Progenitor cell of endocrine pancreas (in vitro differentiated cells): ENCODE measurements at regions not wholly inside any gene's neighbourhood (a gene's known extent, or its start where the extent isn't known, plus 50 kb on each side); places are given as distances from the start of the nearest gene placed in this dataset.

Source experiments
- DNase-seq: peaks from one replicate; pipeline ENCODE4 v3.0.0; 2021; ENCODE audit warnings: low spot score; ENCODE audit not compliant: unreplicated experiment
- H3K27ac Mint-ChIP-seq: 2 replicates; pipeline ENCODE4 v1.8.0; 2021; ENCODE audit warnings: mild to moderate bottlenecking, moderate library complexity, mixed read lengths
- H3K27me3 Mint-ChIP-seq: 2 replicates; pipeline ENCODE4 v1.8.0; 2021; ENCODE audit warnings: mixed read lengths
- H3K36me3 Mint-ChIP-seq: 2 replicates; pipeline ENCODE4 v1.8.0; 2022; ENCODE audit warnings: mixed read lengths; ENCODE audit not compliant: insufficient read depth
- H3K4me1 Mint-ChIP-seq: 2 replicates; pipeline ENCODE4 v1.8.0; 2021; ENCODE audit warnings: low read depth, mixed read lengths
- H3K4me3 Mint-ChIP-seq: 2 replicates; pipeline ENCODE4 v1.8.0; 2021; ENCODE audit warnings: low read depth, mild to moderate bottlenecking, moderate library complexity, mixed read lengths
- H3K9me3 Mint-ChIP-seq: 2 replicates; pipeline ENCODE4 v1.8.0; 2021; ENCODE audit warnings: low read depth, mixed read lengths
- TF ChIP-seq, protein P1 (sequence below): fragments of 200-600 bp; sonication (generic); IDR thresholded peaks from one replicate; pipeline ENCODE4 v1.5.0; 2021; ENCODE audit warnings: antibody characterized with exemption, mild to moderate bottlenecking; ENCODE audit not compliant: unreplicated experiment

DNA sequence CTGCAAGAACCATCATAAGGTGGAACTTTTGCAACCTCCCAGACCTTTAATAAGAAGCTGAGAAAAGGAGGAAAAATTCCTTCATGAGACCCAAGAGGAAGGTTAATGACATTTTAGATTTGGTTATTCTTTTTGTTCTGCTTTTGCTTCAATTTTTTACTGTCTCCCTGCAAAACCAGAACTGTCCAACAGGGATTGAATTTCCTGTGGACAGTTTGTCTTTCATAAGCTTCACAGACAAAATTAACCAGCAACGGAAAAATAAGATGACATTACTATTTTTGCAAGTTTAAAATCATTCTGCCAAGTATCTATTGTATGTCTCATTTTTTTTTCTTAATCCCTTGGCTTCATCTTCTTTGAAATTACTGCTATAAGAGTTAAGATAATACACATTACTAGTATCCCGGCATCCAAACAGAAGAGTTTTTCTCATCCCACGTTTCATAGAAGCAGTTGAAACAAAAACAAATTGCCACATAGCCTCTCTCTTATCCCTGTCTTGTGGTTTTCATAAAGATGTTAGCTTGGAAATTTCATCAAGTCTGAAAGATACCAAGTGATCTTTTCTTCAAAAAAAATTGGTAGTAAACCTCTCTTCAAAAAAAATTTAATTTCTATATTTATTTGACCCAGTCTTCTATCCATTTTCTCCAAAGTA lies 465.3 kb upstream of the PTBP2 start:
- no peak for DNase-seq
- H3K36me3 Mint-ChIP-seq, result no peaks in the 10 kb centered on the region
- TF ChIP-seq, protein P1, sequence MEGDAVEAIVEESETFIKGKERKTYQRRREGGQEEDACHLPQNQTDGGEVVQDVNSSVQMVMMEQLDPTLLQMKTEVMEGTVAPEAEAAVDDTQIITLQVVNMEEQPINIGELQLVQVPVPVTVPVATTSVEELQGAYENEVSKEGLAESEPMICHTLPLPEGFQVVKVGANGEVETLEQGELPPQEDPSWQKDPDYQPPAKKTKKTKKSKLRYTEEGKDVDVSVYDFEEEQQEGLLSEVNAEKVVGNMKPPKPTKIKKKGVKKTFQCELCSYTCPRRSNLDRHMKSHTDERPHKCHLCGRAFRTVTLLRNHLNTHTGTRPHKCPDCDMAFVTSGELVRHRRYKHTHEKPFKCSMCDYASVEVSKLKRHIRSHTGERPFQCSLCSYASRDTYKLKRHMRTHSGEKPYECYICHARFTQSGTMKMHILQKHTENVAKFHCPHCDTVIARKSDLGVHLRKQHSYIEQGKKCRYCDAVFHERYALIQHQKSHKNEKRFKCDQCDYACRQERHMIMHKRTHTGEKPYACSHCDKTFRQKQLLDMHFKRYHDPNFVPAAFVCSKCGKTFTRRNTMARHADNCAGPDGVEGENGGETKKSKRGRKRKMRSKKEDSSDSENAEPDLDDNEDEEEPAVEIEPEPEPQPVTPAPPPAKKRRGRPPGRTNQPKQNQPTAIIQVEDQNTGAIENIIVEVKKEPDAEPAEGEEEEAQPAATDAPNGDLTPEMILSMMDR, result no peak
- no peaks in the 10 kb centered on the region for H3K27me3 Mint-ChIP-seq
- H3K4me1 Mint-ChIP-seq, result peaks cover 3% of the 10 kb centered on the region
- H3K9me3 Mint-ChIP-seq, result peaks cover 3% of the 10 kb centered on the region
- H3K27ac Mint-ChIP-seq, result no peak overlapping the region
- no peak overlapping the region for H3K4me3 Mint-ChIP-seq

DNA sequence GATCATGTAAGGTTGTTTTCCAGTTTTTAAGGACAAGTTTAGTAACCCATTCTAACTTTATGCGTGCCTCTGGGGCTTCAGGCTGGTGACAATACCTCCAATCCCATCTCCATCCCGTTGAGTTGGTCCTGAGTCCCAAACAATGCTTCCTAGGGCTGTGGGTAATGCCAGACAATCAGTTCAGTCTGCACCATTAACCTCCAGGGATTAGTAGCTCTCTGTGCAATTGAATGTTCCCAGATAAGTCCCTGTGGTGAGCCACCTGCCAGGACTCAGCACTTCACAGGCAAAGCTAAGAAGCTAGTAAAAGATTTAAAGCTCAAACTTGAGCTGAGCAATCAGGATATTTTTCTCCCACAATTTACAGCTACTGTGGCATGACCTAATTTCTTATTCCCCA lies 462.2 kb upstream of the PTBP2 start:
- TF ChIP-seq, protein P1, result no peak
- no peak for DNase-seq
- H3K4me1 Mint-ChIP-seq, result no peaks in the 10 kb centered on the region
- H3K36me3 Mint-ChIP-seq, result no peaks in the 10 kb centered on the region
- H3K9me3 Mint-ChIP-seq, result peaks cover 6% of the 10 kb centered on the region
- H3K27ac Mint-ChIP-seq, result no peak overlapping the region
- no peak overlapping the region for H3K4me3 Mint-ChIP-seq
- no peaks in the 10 kb centered on the region for H3K27me3 Mint-ChIP-seq

DNA sequence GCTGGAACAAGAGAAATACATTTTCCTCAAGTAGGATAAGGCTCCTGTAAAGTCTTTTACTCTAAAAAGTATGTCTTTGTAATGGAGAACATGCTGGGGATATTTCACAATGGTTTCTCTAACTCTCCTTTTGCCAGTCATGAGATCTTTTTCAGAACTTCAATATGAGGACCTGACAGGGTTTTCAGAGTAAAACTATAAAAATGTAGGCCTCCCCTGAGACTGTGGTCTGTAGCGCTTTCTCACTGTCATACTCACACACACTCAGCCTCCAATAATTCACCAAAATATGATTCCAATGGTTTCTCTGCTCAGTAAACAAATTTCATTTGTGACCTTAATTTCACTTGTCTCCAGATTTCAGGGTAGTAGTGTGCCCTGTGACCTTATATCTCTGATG lies 440.1 kb upstream of the PTBP2 start:
- H3K4me3 Mint-ChIP-seq, result no peak overlapping the region
- peaks cover 2% of the 10 kb centered on the region for H3K36me3 Mint-ChIP-seq
- TF ChIP-seq, protein P1, result no peak
- DNase-seq, result no peak
- H3K4me1 Mint-ChIP-seq, result no peaks in the 10 kb centered on the region
- no peak overlapping the region for H3K27ac Mint-ChIP-seq
- H3K27me3 Mint-ChIP-seq, result no peaks in the 10 kb centered on the region
- H3K9me3 Mint-ChIP-seq, result peaks cover 22% of the 10 kb centered on the region

DNA sequence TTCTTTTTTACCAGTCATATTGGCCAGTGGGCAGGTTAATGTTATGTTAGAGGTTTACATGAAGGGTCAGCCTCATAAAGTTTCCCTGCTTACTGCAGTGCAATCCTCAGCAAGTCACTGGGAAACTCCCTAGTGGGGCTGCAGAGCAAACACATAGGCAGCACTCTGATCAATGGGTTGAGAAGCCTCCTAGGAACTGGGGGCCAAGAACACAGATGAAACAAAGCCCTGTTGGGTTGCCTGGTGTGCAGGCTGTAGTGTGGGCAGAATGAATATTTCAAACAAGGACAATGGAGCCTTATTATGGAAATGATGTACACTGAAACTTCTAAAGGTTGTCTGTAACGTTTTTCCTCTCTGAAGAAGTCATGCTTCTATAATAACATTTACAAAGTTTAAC lies 431.6 kb upstream of the PTBP2 start:
- Mint-ChIP-seq H3K36me3 (no peaks in the 10 kb centered on the region), H3K4me1 (peaks cover 6% of the 10 kb centered on the region), H3K27me3 (no peaks in the 10 kb centered on the region), H3K4me3 (no peak overlapping the region), H3K9me3 (peaks cover 25% of the 10 kb centered on the region), H3K27ac (no peak overlapping the region)
- DNase-seq, result no peak
- TF ChIP-seq, protein P1, result no peak

DNA sequence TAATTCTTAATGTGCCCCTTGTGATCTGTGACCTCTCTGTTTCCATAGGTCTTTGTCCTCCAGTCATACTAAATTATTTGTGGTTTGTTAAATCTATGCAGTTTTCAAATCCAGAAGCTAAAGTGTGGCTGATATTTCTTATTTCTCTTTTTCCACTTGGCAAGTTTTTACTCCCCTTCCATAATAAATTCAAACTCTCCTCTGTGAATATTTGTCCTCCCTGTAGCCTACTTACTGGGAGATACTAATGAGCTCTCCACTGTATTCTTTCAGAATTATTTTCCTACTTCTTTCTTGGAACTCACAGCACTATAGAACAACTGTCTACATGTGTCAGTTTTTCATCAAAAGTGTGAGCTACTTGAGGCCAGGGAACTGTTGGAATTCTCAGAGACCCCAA lies 430.8 kb upstream of the PTBP2 start:
- TF ChIP-seq, protein P1, result no peak
- H3K9me3 Mint-ChIP-seq, result peaks cover 23% of the 10 kb centered on the region
- no peaks in the 10 kb centered on the region for H3K36me3 Mint-ChIP-seq
- no peak overlapping the region for H3K4me3 Mint-ChIP-seq
- no peaks in the 10 kb centered on the region for H3K27me3 Mint-ChIP-seq
- no peak overlapping the region for H3K27ac Mint-ChIP-seq
- peaks cover 6% of the 10 kb centered on the region for H3K4me1 Mint-ChIP-seq
- no peak for DNase-seq
